K562 (cell line): ENCODE measurements at regions not wholly inside any gene's neighbourhood (a gene's known extent, or its start where the extent isn't known, plus 50 kb on each side); places are given as distances from the start of the nearest gene placed in this dataset.

ENCODE experiments used
- ATAC-seq: fragments of 200-7000 bp; cut with Tn5 transposase; 3 replicates; pipeline ENCODE4 v1.9.1; 2020; ENCODE audit warnings: moderate library complexity
- BruUV-seq: library from RNA; stranded (reverse); fragments of 400-500 nt; replicated peaks from 2 replicates; lab custom pipeline; 2021; lab: Mats Ljungman, UMichigan
- CTCF ChIA-PET: fragments of 300-600 bp; formaldehyde crosslinking; extraction: SDS; loops from one replicate; lab custom pipeline; 2021; ENCODE audit warnings: low intra/inter-chr PET ratio; lab: Yijun Ruan, JAX
- POLR2A ChIA-PET: fragments of 300-600, 350-650 bp; sonication (Branson Sonifier 250); formaldehyde crosslinking; extraction: SDS; loops from one replicate; lab custom pipeline; 2021; ENCODE audit warnings: antibody characterized with exemption, inconsistent platforms; lab: Yijun Ruan, JAX
- DNase-seq, 4 experiments: peaks; one replicate each; pipeline versions ENCODE4 v3.0.0 to v3.0.0-alpha.2; 2011 to 2018; ENCODE audit warnings: low spot score in 3 of 4, mixed read lengths in 3 of 4; ENCODE audit errors: extremely low read depth in 1 of 4
- FAIRE-seq: peaks from 2 replicates; lab custom pipeline; 2011; peaks lifted over from hg19 to GRCh38; lab: Jason Lieb, UNC
- H2AFZ ChIP-seq: 2 replicates; pipeline ENCODE4 v1.6.0; 2011; ENCODE audit warnings: low read depth, low read length, control low read depth, inconsistent platforms
- H3K27ac ChIP-seq: fragments of 200-600 bp; 3 replicates; pipeline ENCODE4 v1.8.0; 2011; ENCODE audit warnings: low read depth, mild to moderate bottlenecking, control low read depth, inconsistent platforms, low read length, moderate library complexity, mixed read lengths; ENCODE audit errors: extremely low read depth
- H3K27me3 ChIP-seq, 2 experiments: fragments of 300-600 bp in 1 of 2; 2 replicates in 1 of 2; 3 replicates in 1 of 2; pipeline versions ENCODE4 v1.6.0 to v1.8.0; 2011; ENCODE audit warnings: inconsistent platforms in 2 of 2, low read length in 2 of 2, mild to moderate bottlenecking in 1 of 2, mixed read lengths in 1 of 2, moderate library complexity in 1 of 2; ENCODE audit not compliant: control insufficient read depth in 2 of 2, insufficient read depth in 2 of 2
- H3K36me3 ChIP-seq: fragments of 300-600 bp; 3 replicates; pipeline ENCODE4 v1.8.0; 2011; ENCODE audit warnings: mild to moderate bottlenecking, low read length, inconsistent platforms; ENCODE audit not compliant: control insufficient read depth, insufficient read depth
- H3K4me1 ChIP-seq, 2 experiments: fragments of 200-600 bp in 1 of 2; replicated peaks in 1 of 2; 2 replicates in 1 of 2; 3 replicates in 1 of 2; pipeline versions ENCODE4 v1.5.1 to v1.8.0; 2011; ENCODE audit warnings: inconsistent platforms in 2 of 2, low read length in 2 of 2, mild to moderate bottlenecking in 1 of 2, mixed read lengths in 1 of 2, moderate library complexity in 1 of 2; ENCODE audit not compliant: control insufficient read depth in 2 of 2, insufficient read depth in 2 of 2
- H3K4me2 ChIP-seq: 2 replicates; pipeline ENCODE4 v1.6.1; 2011; ENCODE audit warnings: low read length, control low read depth, inconsistent platforms, mixed read lengths; ENCODE audit not compliant: insufficient read depth
- H3K4me3 ChIP-seq: fragments of 200-600 bp; sonication (generic), shearing (Covaris generic); 2 replicates; pipeline ENCODE4 v1.5.1; 2016; ENCODE audit warnings: control low read depth, inconsistent platforms
- H3K79me2 ChIP-seq: fragments of 200-600 bp; 3 replicates; pipeline ENCODE4 v1.8.0; 2011; ENCODE audit warnings: low read length, inconsistent platforms; ENCODE audit not compliant: control insufficient read depth, insufficient read depth
- H3K9ac ChIP-seq, 2 experiments: 2 replicates each; pipeline versions ENCODE4 v1.6.0 to v1.6.1; 2011; ENCODE audit warnings: low read depth in 2 of 2, low read length in 2 of 2, control low read depth in 1 of 2, inconsistent platforms in 1 of 2, mild to moderate bottlenecking in 1 of 2, mixed read lengths in 1 of 2; ENCODE audit not compliant: insufficient read depth in 1 of 2
- H3K9me1 ChIP-seq: one replicate; pipeline ENCODE4 v1.6.0; 2011; ENCODE audit warnings: inconsistent platforms, mild to moderate bottlenecking, low read length, moderate library complexity; ENCODE audit not compliant: control insufficient read depth, insufficient read depth
- H3K9me3 ChIP-seq: replicated peaks from 2 replicates; pipeline ENCODE4 v1.5.1; 2011; ENCODE audit warnings: low read depth, low read length, inconsistent platforms; ENCODE audit not compliant: control insufficient read depth, insufficient read depth
- H4K20me1 ChIP-seq: replicated peaks from 2 replicates; pipeline ENCODE4 v1.6.1; 2011; ENCODE audit warnings: low read length, inconsistent platforms, mixed read lengths; ENCODE audit not compliant: control insufficient read depth, insufficient read depth
- AFF1 ChIP-seq, 2 experiments: fragments of 450-650 bp; IDR thresholded peaks; 2 replicates each; pipeline ENCODE4 v1.6.1; 2018; ENCODE audit warnings: mild to moderate bottlenecking in 2 of 2, low read depth in 1 of 2; ENCODE audit not compliant: partially characterized antibody in 2 of 2
- ERF ChIP-seq: fragments of 450-650 bp; formaldehyde crosslinking; IDR thresholded peaks from 2 replicates; pipeline ENCODE4 v1.4.0; 2020; ENCODE audit warnings: mild to moderate bottlenecking, mixed read lengths
- GTF2F1 ChIP-seq: IDR thresholded peaks from 2 replicates; pipeline ENCODE4 v1.6.1; 2011; ENCODE audit warnings: low read depth, low read length, improper control_type of control experiment
- ILK ChIP-seq: fragments of 450-650 bp; IDR thresholded peaks from 2 replicates; pipeline ENCODE4 v1.6.1; 2016; ENCODE audit warnings: missing genetic modification characterization, low read depth, mild to moderate bottlenecking, missing compliant biosample characterization, moderate library complexity, borderline replicate concordance
- KAT2B ChIP-seq: IDR thresholded peaks from one replicate; pipeline ENCODE4 v1.6.1; 2012; ENCODE audit warnings: low read depth, mild to moderate bottlenecking, control low read depth, inconsistent platforms, low read length, moderate library complexity
- KAT7 ChIP-seq: sonication (generic); formaldehyde crosslinking; IDR thresholded peaks from 2 replicates; pipeline ENCODE4 v1.8.0; 2022; ENCODE audit warnings: missing genetic modification reagents, mild to moderate bottlenecking, borderline replicate concordance
- KDM1A ChIP-seq, 2 experiments: fragments of 450-650 bp; IDR thresholded peaks; 2 replicates each; pipeline ENCODE4 v1.6.1; 2016; ENCODE audit warnings: mild to moderate bottlenecking in 2 of 2
- NR3C1 ChIP-seq: sonication (generic); formaldehyde crosslinking; IDR thresholded peaks from 2 replicates; pipeline ENCODE4 v1.8.1; 2022; ENCODE audit warnings: missing genetic modification reagents
- STAG1 ChIP-seq: sonication (generic); formaldehyde crosslinking; IDR thresholded peaks from 2 replicates; pipeline ENCODE4 v1.5.0; 2020; ENCODE audit warnings: missing genetic modification reagents, borderline replicate concordance
- TRIM28 ChIP-seq: fragments of 450-650 bp; IDR thresholded peaks from 2 replicates; pipeline ENCODE4 v1.6.1; 2017
- ZBTB26 ChIP-seq: fragments of 450-650 bp; formaldehyde crosslinking; IDR thresholded peaks from 2 replicates; pipeline ENCODE4 v1.4.0; 2022; ENCODE audit warnings: missing genetic modification characterization
- ZFX ChIP-seq: sonication (generic); formaldehyde crosslinking; IDR thresholded peaks from 2 replicates; pipeline ENCODE4 v1.8.0; 2022; ENCODE audit warnings: mild to moderate bottlenecking, missing genetic modification reagents, moderate library complexity
- ZNF41 ChIP-seq: fragments of 250-450 bp; sonication (Bioruptor Pico); conservative IDR thresholded peaks from 2 replicates; pipeline ENCODE4 v1.4.0; 2020; ENCODE audit warnings: mild to moderate bottlenecking
- ZNF57 ChIP-seq: fragments of 450-650 bp; formaldehyde crosslinking; IDR thresholded peaks from 2 replicates; pipeline ENCODE4 v1.4.0; 2020; ENCODE audit warnings: mild to moderate bottlenecking, moderate library complexity
- whole genome bisulfite sequencing: fragments of 100-300 bp; shearing (Covaris generic); methylation state at CpG from one replicate; pipeline ENCODE4 v1.1.6; 2016; ENCODE audit warnings: low coverage, mixed read lengths; ENCODE audit not compliant: insufficient coverage; ENCODE audit errors: missing lambda C conversion rate; 5-methylcytosine and 5-hydroxymethylcytosine counted together
- in situ Hi-C: fragments of 300-500 bp; cut with MboI; formaldehyde crosslinking; loops from 4 replicates; pipeline ENCODE4 v1.15.0; 2018; ENCODE audit warnings: inconsistent platforms, mixed read lengths
- intact Hi-C: fragments of 100-400 bp; cut with micrococcal nuclease; formaldehyde crosslinking; loops from 2 replicates; pipeline ENCODE4 v1.14.2; 2022
- TF ChIP-seq, protein P1 (sequence below): sonication (generic); formaldehyde crosslinking; IDR thresholded peaks from 2 replicates; pipeline ENCODE4 v1.8.1; 2023; ENCODE audit warnings: mild to moderate bottlenecking, missing genetic modification reagents
- TF ChIP-seq, protein P2 (sequence below): sonication (generic); formaldehyde crosslinking; IDR thresholded peaks from 2 replicates; pipeline ENCODE4 v1.8.1; 2022; ENCODE audit warnings: missing genetic modification reagents

GRCh38 chr18:43531438-43531837, 254.1 kb upstream of the SYT4 start (continued):
- TF ChIP-seq KAT2B (no peak), ILK (tag) (no peak), ERF (CRISPR knock-in tag) (no peak)
- TF ChIP-seq, protein P1, sequence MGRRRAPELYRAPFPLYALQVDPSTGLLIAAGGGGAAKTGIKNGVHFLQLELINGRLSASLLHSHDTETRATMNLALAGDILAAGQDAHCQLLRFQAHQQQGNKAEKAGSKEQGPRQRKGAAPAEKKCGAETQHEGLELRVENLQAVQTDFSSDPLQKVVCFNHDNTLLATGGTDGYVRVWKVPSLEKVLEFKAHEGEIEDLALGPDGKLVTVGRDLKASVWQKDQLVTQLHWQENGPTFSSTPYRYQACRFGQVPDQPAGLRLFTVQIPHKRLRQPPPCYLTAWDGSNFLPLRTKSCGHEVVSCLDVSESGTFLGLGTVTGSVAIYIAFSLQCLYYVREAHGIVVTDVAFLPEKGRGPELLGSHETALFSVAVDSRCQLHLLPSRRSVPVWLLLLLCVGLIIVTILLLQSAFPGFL (CRISPR knock-in tag) = no peak
- TF ChIP-seq, protein P2, sequence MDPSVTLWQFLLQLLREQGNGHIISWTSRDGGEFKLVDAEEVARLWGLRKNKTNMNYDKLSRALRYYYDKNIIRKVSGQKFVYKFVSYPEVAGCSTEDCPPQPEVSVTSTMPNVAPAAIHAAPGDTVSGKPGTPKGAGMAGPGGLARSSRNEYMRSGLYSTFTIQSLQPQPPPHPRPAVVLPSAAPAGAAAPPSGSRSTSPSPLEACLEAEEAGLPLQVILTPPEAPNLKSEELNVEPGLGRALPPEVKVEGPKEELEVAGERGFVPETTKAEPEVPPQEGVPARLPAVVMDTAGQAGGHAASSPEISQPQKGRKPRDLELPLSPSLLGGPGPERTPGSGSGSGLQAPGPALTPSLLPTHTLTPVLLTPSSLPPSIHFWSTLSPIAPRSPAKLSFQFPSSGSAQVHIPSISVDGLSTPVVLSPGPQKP = no peak

- Histone ChIP-seq H3K27ac (no peak overlapping the region), H4K20me1 (no peaks in the 10 kb centered on the region), H2AFZ (no peak overlapping the region), H3K4me2 (no peak overlapping the region), H3K9me1 (no peaks in the 10 kb centered on the region), H3K9me3 (no peaks in the 10 kb centered on the region), H3K4me3 (no peak overlapping the region), H3K79me2 (no peaks in the 10 kb centered on the region), H3K4me1 (no peaks in the 10 kb centered on the region), H3K27me3 (no peaks in the 10 kb centered on the region), H3K36me3 (no peaks in the 10 kb centered on the region), H3K9ac (no peak overlapping the region)
- BruUV-seq = no TSS peak
- ATAC-seq = no peak
- no peak for DNase-seq
- ChIA-PET CTCF (no interaction called here), POLR2A (no interaction called here)
- intact Hi-C loops (no loop called here), in situ Hi-C loops (no loop called here)
- 0% methylated on average over 1 of the region's 1 CpG for WGBS
- FAIRE-seq = no peak
- no peak for TF ChIP-seq NR3C1 (CRISPR knock-in tag)
- TF ChIP-seq TRIM28 = no peak
- TF ChIP-seq ZNF41 (CRISPR knock-in tag) = no peak
- no peak for TF ChIP-seq KAT7
- no peak for TF ChIP-seq GTF2F1
- no peak for TF ChIP-seq ZBTB26 (CRISPR knock-in tag)
- no peak for TF ChIP-seq AFF1 (IDR thresholded peaks at IDR 0.05; ENCODE audit: low read depth in 1 of 2, partially characterized antibody in 2 of 2)
- no peak for TF ChIP-seq ZNF57 (CRISPR knock-in tag)
- TF ChIP-seq KDM1A (IDR thresholded peaks at IDR 0.05) = no peak
- no peak for TF ChIP-seq ZFX (CRISPR knock-in tag)
- no peak for TF ChIP-seq STAG1 (CRISPR knock-in tag)
Measured at GRCh38 chr18:43533371-43533770, 256.1 kb upstream of the SYT4 start.
